GM10266 (cell line): ENCODE measurements at regions not wholly inside any gene's neighbourhood (a gene's known extent, or its start where the extent isn't known, plus 50 kb on each side); places are given as distances from the start of the nearest gene placed in this dataset.
"Not testable (repeated sequence)": the region's sequence is repeated elsewhere in the genome, so short reads cannot be mapped to it uniquely, and the experiment has no call there.

ENCODE experiments used
- DNase-seq: peaks from one replicate; pipeline ENCODE4 v3.0.0; 2012; ENCODE audit errors: extremely low spot score
- TF ChIP-seq, protein P1 (sequence below): IDR thresholded peaks from 2 replicates; pipeline ENCODE4 v1.5.1; 2012; ENCODE audit warnings: mild to moderate bottlenecking, low read depth; ENCODE audit not compliant: control insufficient read depth, insufficient read depth; ENCODE audit errors: missing control alignments

DNA sequence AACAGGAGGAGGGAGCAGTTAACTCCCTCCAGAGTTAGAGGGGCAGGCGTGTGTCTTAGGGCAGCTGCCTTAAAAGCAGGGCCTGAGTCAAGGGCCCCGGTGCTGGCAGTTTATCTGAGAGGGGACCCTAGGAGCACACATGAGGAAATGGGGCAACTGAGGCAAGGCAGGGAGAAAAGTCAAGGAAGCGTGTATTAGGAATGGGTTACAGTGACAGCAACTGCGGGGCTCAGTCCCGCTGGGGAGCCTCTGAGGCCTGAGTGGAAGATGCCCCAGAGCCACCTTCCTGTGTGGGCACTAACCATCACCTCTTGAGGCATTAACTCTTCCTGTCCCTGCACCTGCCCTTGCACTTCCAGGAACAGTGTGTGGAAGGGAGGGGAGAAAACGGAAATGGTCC lies 276.3 kb downstream of the MATN1 start:
- no peak for DNase-seq
- TF ChIP-seq, protein P1, sequence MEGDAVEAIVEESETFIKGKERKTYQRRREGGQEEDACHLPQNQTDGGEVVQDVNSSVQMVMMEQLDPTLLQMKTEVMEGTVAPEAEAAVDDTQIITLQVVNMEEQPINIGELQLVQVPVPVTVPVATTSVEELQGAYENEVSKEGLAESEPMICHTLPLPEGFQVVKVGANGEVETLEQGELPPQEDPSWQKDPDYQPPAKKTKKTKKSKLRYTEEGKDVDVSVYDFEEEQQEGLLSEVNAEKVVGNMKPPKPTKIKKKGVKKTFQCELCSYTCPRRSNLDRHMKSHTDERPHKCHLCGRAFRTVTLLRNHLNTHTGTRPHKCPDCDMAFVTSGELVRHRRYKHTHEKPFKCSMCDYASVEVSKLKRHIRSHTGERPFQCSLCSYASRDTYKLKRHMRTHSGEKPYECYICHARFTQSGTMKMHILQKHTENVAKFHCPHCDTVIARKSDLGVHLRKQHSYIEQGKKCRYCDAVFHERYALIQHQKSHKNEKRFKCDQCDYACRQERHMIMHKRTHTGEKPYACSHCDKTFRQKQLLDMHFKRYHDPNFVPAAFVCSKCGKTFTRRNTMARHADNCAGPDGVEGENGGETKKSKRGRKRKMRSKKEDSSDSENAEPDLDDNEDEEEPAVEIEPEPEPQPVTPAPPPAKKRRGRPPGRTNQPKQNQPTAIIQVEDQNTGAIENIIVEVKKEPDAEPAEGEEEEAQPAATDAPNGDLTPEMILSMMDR, result no peak

GRCh38 chr1:30446508-30446907 lies 276.9 kb downstream of the MATN1 start:
- TF ChIP-seq, protein P1, result no peak
- no peak for DNase-seq

DNA sequence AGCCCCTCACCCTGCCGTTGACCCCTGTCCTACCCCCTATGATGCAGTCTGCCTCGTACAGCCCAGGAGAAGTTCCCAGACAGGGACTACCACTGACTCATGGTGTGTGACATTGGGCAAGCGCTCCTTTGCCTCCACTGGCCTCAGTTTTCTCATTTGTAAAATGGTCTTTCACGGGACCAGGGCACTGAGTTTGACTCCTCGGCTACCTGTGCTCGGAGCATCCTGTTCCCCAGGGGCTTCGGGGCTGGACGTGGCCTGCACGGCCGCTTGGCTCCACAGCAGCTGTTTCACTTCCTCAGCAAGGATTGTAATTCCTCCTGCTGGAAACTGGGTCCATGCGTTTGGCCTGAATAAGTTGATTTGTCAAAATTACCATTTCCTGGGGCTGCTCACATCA lies 277.3 kb downstream of the MATN1 start:
- no peak for DNase-seq

GRCh38 chr1:30445449-30445848 lies 277.9 kb downstream of the MATN1 start:
- no peak for DNase-seq
- TF ChIP-seq, protein P1, result no peak

More for the DNA sequence above, 277.3 kb downstream of the MATN1 start:
- TF ChIP-seq, protein P1, result no peak

GRCh38 chr1:30444850-30445249 lies 278.5 kb downstream of the MATN1 start:
- TF ChIP-seq, protein P1, result no peak

GRCh38 chr1:30444401-30444800 lies 279.0 kb downstream of the MATN1 start:
- TF ChIP-seq, protein P1, result no peak

More at GRCh38 chr1:30444850-30445249, 278.5 kb downstream of the MATN1 start:
- DNase-seq, result no peak

GRCh38 chr1:30438274-30438673 lies 285.1 kb downstream of the MATN1 start:
- not testable (repeated sequence) for DNase-seq

More at GRCh38 chr1:30444401-30444800, 279.0 kb downstream of the MATN1 start:
- DNase-seq, result no peak

- TF ChIP-seq, protein P1, result no peak
- no peak for DNase-seq
These were observed 286.3 kb downstream of the MATN1 start for GRCh38 chr1:30437059-30437576.
